ENCODE measurements at regions not wholly inside any gene's neighbourhood (a gene's known extent, or its start where the extent isn't known, plus 50 kb on each side); places are given as distances from the start of the nearest gene placed in this dataset.

GRCh38 chr2:128454980-128455720 is 136.5 kb upstream of the HS6ST1 start:
- peaks cover 75% of the 10 kb centered on the region for H4K20me1 ChIP-seq
- H3K4me3 ChIP-seq, result no peak overlapping the region
- TF ChIP-seq Cebpa-rat (IDR thresholded peaks at IDR 0.05), result no peak
- no peak overlapping the region for H3K4me2 ChIP-seq
- H3K9ac ChIP-seq, result no peak overlapping the region
- peaks cover 94% of the 10 kb centered on the region for H3K36me3 ChIP-seq
- H3K27me3 ChIP-seq, result no peaks in the 10 kb centered on the region
- H3K4me1 ChIP-seq, result peaks cover 27% of the 10 kb centered on the region
- H3K9me3 ChIP-seq, result peaks cover 49% of the 10 kb centered on the region
- 0 out of 2 replicates have a peak overlapping the region, but pooled peaks have one; percentile 13 for H3K27ac ChIP-seq

- no peak overlapping the region for H3K4me2 ChIP-seq
- no peak for TF ChIP-seq Cebpa-rat (IDR thresholded peaks at IDR 0.05)
- H3K9ac ChIP-seq, result no peak overlapping the region
- no peaks in the 10 kb centered on the region for H3K27me3 ChIP-seq
- H4K20me1 ChIP-seq, result peaks cover 69% of the 10 kb centered on the region
- peaks cover 27% of the 10 kb centered on the region for H3K4me1 ChIP-seq
- peaks cover 93% of the 10 kb centered on the region for H3K36me3 ChIP-seq
- peaks cover 54% of the 10 kb centered on the region for H3K9me3 ChIP-seq
- no peak overlapping the region for H3K4me3 ChIP-seq
- no peak overlapping the region for H3K27ac ChIP-seq
Measured at GRCh38 chr2:128455721-128456050, 137.0 kb upstream of the HS6ST1 start.

GRCh38 chr2:128456281-128456680 is 137.6 kb upstream of the HS6ST1 start:
- Histone ChIP-seq H3K4me1 (peaks cover 27% of the 10 kb centered on the region), H4K20me1 (peaks cover 63% of the 10 kb centered on the region), H3K27me3 (no peaks in the 10 kb centered on the region), H3K4me2 (no peak overlapping the region), H3K36me3 (peaks cover 93% of the 10 kb centered on the region), H3K9me3 (peaks cover 60% of the 10 kb centered on the region), H3K4me3 (no peak overlapping the region), H3K27ac (no peak overlapping the region), H3K9ac (no peak overlapping the region)
- TF ChIP-seq Cebpa-rat (IDR thresholded peaks at IDR 0.05), result no peak

- H3K27ac ChIP-seq, result no peak overlapping the region
- no peaks in the 10 kb centered on the region for H3K27me3 ChIP-seq
- peaks cover 63% of the 10 kb centered on the region for H3K9me3 ChIP-seq
- TF ChIP-seq Cebpa-rat (IDR thresholded peaks at IDR 0.05), result no peak
- H3K36me3 ChIP-seq, result peaks cover 85% of the 10 kb centered on the region
- no peak overlapping the region for H3K4me3 ChIP-seq
- no peak overlapping the region for H3K4me2 ChIP-seq
- H3K9ac ChIP-seq, result no peak overlapping the region
- peaks cover 27% of the 10 kb centered on the region for H3K4me1 ChIP-seq
- H4K20me1 ChIP-seq, result peaks cover 55% of the 10 kb centered on the region
Measured at GRCh38 chr2:128457006-128457604, 138.4 kb upstream of the HS6ST1 start.

GRCh38 chr2:128457716-128458115 is 139.0 kb upstream of the HS6ST1 start:
- Histone ChIP-seq H3K4me1 (peaks cover 27% of the 10 kb centered on the region), H3K36me3 (peaks cover 82% of the 10 kb centered on the region), H4K20me1 (peaks cover 49% of the 10 kb centered on the region), H3K9me3 (peaks cover 62% of the 10 kb centered on the region), H3K4me2 (peak overlapping the region; percentile 0; the same call in 1 of the 2 replicates), H3K9ac (no peak overlapping the region), H3K27ac (no peak overlapping the region), H3K4me3 (no peak overlapping the region), H3K27me3 (no peaks in the 10 kb centered on the region)
- TF ChIP-seq Cebpa-rat (IDR thresholded peaks at IDR 0.05), result no peak

GRCh38 chr2:128458505-128458904 is 139.8 kb upstream of the HS6ST1 start:
- Histone ChIP-seq H3K4me2 (peak overlapping the region; percentile 0; the same call in 1 of the 2 replicates), H3K4me1 (peaks cover 27% of the 10 kb centered on the region)
- no peak for TF ChIP-seq Cebpa-rat (IDR thresholded peaks at IDR 0.05)

GRCh38 chr2:128464456-128464855 is 145.8 kb upstream of the HS6ST1 start:
- no peaks in the 10 kb centered on the region for H3K27me3 ChIP-seq
- H3K4me3 ChIP-seq, result no peak overlapping the region
- H3K36me3 ChIP-seq, result peaks cover 73% of the 10 kb centered on the region
- H3K27ac ChIP-seq, result no peak overlapping the region
- no peaks in the 10 kb centered on the region for H4K20me1 ChIP-seq
- peaks cover 1% of the 10 kb centered on the region; the same call in 1 of the 2 replicates for H3K4me1 ChIP-seq
- H3K9me3 ChIP-seq, result peaks cover 88% of the 10 kb centered on the region
- no peak overlapping the region for H3K4me2 ChIP-seq
- TF ChIP-seq Cebpa-rat (IDR thresholded peaks at IDR 0.05), result no peak
- no peak overlapping the region for H3K9ac ChIP-seq

More at GRCh38 chr2:128458505-128458904, 139.8 kb upstream of the HS6ST1 start:
- H3K27ac ChIP-seq, result no peak overlapping the region
- peaks cover 65% of the 10 kb centered on the region for H3K9me3 ChIP-seq
- H3K27me3 ChIP-seq, result no peaks in the 10 kb centered on the region
- H3K36me3 ChIP-seq, result peaks cover 74% of the 10 kb centered on the region
- H4K20me1 ChIP-seq, result peaks cover 41% of the 10 kb centered on the region
- no peak overlapping the region for H3K4me3 ChIP-seq
- H3K9ac ChIP-seq, result no peak overlapping the region

- Histone ChIP-seq H3K9ac (no peak overlapping the region), H3K27me3 (no peaks in the 10 kb centered on the region), H3K4me3 (0 out of 2 replicates have a peak overlapping the region, but pooled peaks have one; percentile 11), H3K36me3 (peaks cover 74% of the 10 kb centered on the region), H3K9me3 (peaks cover 88% of the 10 kb centered on the region), H4K20me1 (no peaks in the 10 kb centered on the region), H3K4me1 (no peaks in the 10 kb centered on the region), H3K27ac (no peak overlapping the region), H3K4me2 (no peak overlapping the region)
- no peak for TF ChIP-seq Cebpa-rat (IDR thresholded peaks at IDR 0.05)
Measured at GRCh38 chr2:128465246-128466170, 146.8 kb upstream of the HS6ST1 start.

- Histone ChIP-seq H3K4me3 (no peak overlapping the region), H3K4me1 (no peaks in the 10 kb centered on the region), H3K27ac (no peak overlapping the region), H4K20me1 (no peaks in the 10 kb centered on the region), H3K36me3 (peaks cover 72% of the 10 kb centered on the region), H3K9me3 (peaks cover 88% of the 10 kb centered on the region), H3K27me3 (no peaks in the 10 kb centered on the region), H3K9ac (no peak overlapping the region), H3K4me2 (no peak overlapping the region)
- no peak for TF ChIP-seq Cebpa-rat (IDR thresholded peaks at IDR 0.05)
Measured at GRCh38 chr2:128466376-128466775, 147.7 kb upstream of the HS6ST1 start.

Measured in BLaER1 (cell line).